ENCODE measurements at regions not wholly inside any gene's neighbourhood (a gene's known extent, or its start where the extent isn't known, plus 50 kb on each side); places are given as distances from the start of the nearest gene placed in this dataset.
"Not testable (repeated sequence)": the region's sequence is repeated elsewhere in the genome, so short reads cannot be mapped to it uniquely, and the experiment has no call there.

DNA sequence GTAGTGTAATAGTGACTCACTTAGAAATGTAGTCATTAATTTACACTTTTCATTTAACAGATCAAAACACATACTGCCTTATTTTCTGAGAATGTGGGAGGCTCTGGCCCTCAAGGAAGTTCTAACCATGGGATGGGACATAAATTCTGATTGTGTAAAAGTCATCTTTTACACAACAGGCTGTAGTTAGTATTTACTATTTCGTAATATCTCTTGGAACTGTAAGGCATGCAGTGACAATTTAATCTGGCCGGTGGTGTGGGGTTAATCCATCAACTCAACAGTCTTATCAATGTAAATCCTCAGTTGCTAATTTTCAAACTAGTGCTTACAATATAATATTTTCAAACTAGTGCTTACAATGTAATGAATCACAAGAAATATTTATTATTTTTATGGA, 1599.2 kb downstream of the EFNB2 start:
- Histone ChIP-seq H3K4me2 (ENCODE audit: unreplicated experiment) (no peak overlapping the region), H3K9me3 (ENCODE audit: low read depth) (no peaks in the 10 kb centered on the region), H3F3A (ENCODE audit: insufficient read depth) (no peaks in the 10 kb centered on the region), H4K20me1 (ENCODE audit: insufficient read depth) (no peaks in the 10 kb centered on the region), H3K36me3 (ENCODE audit: low read depth) (no peaks in the 10 kb centered on the region), H3K79me2 (ENCODE audit: insufficient read depth) (no peaks in the 10 kb centered on the region), H3K27me3 (replicated peaks; ENCODE audit: insufficient read depth) (no peaks in the 10 kb centered on the region), H3K27ac (no peak overlapping the region), H3K4me3 (no peak overlapping the region), H2AFZ (no peak overlapping the region), H3K9ac (no peak overlapping the region), H3K4me1 (ENCODE audit: insufficient read depth) (no peaks in the 10 kb centered on the region), H3K9me2 (ENCODE audit: insufficient read depth) (no peaks in the 10 kb centered on the region)
- in situ Hi-C loops (cut with MboI) = no loop called here
- WGBS, 2 experiments (ENCODE audit: low coverage in 1 of 2, low lambda C conversion rate in 2 of 2, missing lambda C conversion rate in 2 of 2) = 31 to 35% methylated on average over 2 of the region's 2 CpGs
- no peak for DNase-seq
- TF ChIP-seq EZH2phosphoT487 (IDR thresholded peaks at IDR 0.05; ENCODE audit: insufficient read depth, low read depth) (no peak), EZH2 (IDR thresholded peaks at IDR 0.05; ENCODE audit: insufficient read depth, poor library complexity, severe bottlenecking) (no peak)

DNA sequence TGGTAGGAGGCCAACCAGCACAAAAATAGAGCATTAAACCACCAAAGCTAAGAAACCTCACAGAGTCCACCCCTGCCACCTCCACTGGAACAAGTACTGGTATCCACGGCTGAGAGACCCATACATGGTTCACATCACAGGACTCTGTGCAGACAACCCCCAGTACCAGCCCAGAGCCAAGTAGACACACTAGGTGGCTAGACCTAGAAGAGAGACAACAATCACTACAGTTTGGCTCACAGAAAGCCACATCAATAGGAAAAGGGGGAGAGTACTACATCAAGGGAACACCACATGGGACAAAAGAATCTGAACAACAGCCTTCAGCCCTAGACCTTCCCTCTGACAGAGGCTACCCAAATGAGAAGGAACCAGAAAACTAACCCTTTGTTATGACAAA, 1614.9 kb downstream of the EFNB2 start:
- H3K9me3 ChIP-seq (ENCODE audit: low read depth); H3K4me2 ChIP-seq (ENCODE audit: unreplicated experiment); H2AFZ ChIP-seq; H3K27ac ChIP-seq; H3K27me3 ChIP-seq (replicated peaks; ENCODE audit: insufficient read depth); H3K9me2 ChIP-seq (ENCODE audit: insufficient read depth); H3K79me2 ChIP-seq (ENCODE audit: insufficient read depth); in situ Hi-C loops (cut with MboI); H3F3A ChIP-seq (ENCODE audit: insufficient read depth); H3K36me3 ChIP-seq (ENCODE audit: low read depth); H3K9ac ChIP-seq; H3K4me3 ChIP-seq; H4K20me1 ChIP-seq (ENCODE audit: insufficient read depth); H3K4me1 ChIP-seq (ENCODE audit: insufficient read depth); DNase-seq: not testable (repeated sequence)
- WGBS, 2 experiments (ENCODE audit: low coverage in 1 of 2, low lambda C conversion rate in 2 of 2, missing lambda C conversion rate in 2 of 2) = 50 to 69% methylated on average over 1 of the region's 1 CpG

GRCh38 chr13:104920091-104920490, 1615.4 kb downstream of the EFNB2 start:
- TF ChIP-seq EZH2 (IDR thresholded peaks at IDR 0.05; ENCODE audit: insufficient read depth, poor library complexity, severe bottlenecking) = no peak
- TF ChIP-seq EZH2phosphoT487 (IDR thresholded peaks at IDR 0.05; ENCODE audit: insufficient read depth, low read depth) = no peak
- Histone ChIP-seq H3K4me2 (ENCODE audit: unreplicated experiment) (no peak overlapping the region), H3K9ac (no peak overlapping the region), H2AFZ (no peak overlapping the region), H3K9me3 (ENCODE audit: low read depth) (no peaks in the 10 kb centered on the region), H3K4me3 (no peak overlapping the region), H4K20me1 (ENCODE audit: insufficient read depth) (no peaks in the 10 kb centered on the region), H3K36me3 (ENCODE audit: low read depth) (no peaks in the 10 kb centered on the region), H3F3A (ENCODE audit: insufficient read depth) (no peaks in the 10 kb centered on the region), H3K27me3 (replicated peaks; ENCODE audit: insufficient read depth) (no peaks in the 10 kb centered on the region), H3K79me2 (ENCODE audit: insufficient read depth) (no peaks in the 10 kb centered on the region), H3K9me2 (ENCODE audit: insufficient read depth) (no peaks in the 10 kb centered on the region), H3K4me1 (ENCODE audit: insufficient read depth) (no peaks in the 10 kb centered on the region), H3K27ac (no peak overlapping the region)
- WGBS, 2 experiments (ENCODE audit: low coverage in 1 of 2, low lambda C conversion rate in 2 of 2, missing lambda C conversion rate in 2 of 2) = 11 to 44% methylated on average over 4 of the region's 4 CpGs
- in situ Hi-C loops (cut with MboI) = no loop called here
- DNase-seq = no peak

DNA sequence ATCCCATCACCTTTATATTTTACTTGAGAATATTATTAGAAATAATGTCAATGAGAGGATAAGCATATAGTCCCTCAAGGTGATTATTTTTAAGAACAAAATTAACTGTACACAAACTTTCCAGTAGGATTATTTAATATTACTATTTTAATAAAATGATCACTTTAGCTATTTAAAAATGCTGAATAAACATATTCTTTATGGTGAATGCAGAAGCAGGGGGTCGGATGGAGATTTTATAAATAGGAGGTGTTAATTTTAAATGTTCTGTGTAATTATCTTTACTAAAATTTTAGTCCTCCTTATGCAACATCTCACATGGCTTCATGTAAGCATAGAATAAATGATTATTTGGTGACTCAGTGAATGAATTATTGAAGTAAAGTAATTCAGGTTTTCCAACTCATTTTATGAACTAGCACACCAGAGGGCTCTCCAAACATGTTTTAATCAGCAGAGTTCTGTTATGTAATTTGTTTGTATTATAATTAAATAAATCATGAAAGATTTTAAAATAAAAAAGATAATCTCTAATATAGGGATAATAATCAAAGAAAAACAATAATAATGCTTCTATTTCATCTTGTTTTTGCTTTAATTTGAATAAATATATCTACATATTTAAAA, 1635.2 kb downstream of the EFNB2 start:
- H3K9me2 ChIP-seq (ENCODE audit: insufficient read depth) = no peaks in the 10 kb centered on the region
- no peak overlapping the region for H3K9ac ChIP-seq
- no peaks in the 10 kb centered on the region for H3K79me2 ChIP-seq (ENCODE audit: insufficient read depth)
- no peaks in the 10 kb centered on the region for H3K27me3 ChIP-seq (replicated peaks; ENCODE audit: insufficient read depth)
- no peaks in the 10 kb centered on the region for H3K36me3 ChIP-seq (ENCODE audit: low read depth)
- no peak overlapping the region for H3K27ac ChIP-seq
- no peak for DNase-seq
- no peak overlapping the region for H2AFZ ChIP-seq
- no peaks in the 10 kb centered on the region for H4K20me1 ChIP-seq (ENCODE audit: insufficient read depth)
- H3K4me1 ChIP-seq (ENCODE audit: insufficient read depth) = no peaks in the 10 kb centered on the region
- TF ChIP-seq EZH2 (IDR thresholded peaks at IDR 0.05; ENCODE audit: insufficient read depth, poor library complexity, severe bottlenecking) = no peak
- no peaks in the 10 kb centered on the region for H3F3A ChIP-seq (ENCODE audit: insufficient read depth)
- H3K9me3 ChIP-seq (ENCODE audit: low read depth) = no peaks in the 10 kb centered on the region
- H3K4me2 ChIP-seq (ENCODE audit: unreplicated experiment) = no peak overlapping the region
- in situ Hi-C loops (cut with MboI) = no loop called here
- H3K4me3 ChIP-seq = no peak overlapping the region
- 4 to 12% methylated on average over 1 of the region's 1 CpG for WGBS, 2 experiments (ENCODE audit: low coverage in 1 of 2, low lambda C conversion rate in 2 of 2, missing lambda C conversion rate in 2 of 2)

DNA sequence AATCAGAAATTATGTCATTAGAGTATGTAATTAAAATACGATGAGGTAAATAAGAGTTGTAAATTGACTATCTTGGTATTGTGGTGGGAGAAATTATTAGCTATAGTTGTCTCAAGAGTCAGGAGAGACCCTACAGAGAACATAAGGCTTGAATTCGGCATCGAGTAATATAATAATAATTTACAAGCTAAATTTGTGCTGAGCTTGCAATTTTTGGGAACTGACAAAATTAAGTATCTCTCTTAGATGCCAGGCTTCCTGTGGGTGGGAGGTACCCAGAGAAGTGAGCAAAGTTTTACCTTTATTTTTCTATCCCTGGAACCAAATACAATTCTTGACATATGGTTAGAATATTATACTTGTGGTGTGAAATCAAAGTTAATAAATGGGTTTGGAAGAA, 1637.0 kb downstream of the EFNB2 start:
- Histone ChIP-seq H2AFZ (no peak overlapping the region), H3K4me1 (ENCODE audit: insufficient read depth) (no peaks in the 10 kb centered on the region), H3K36me3 (ENCODE audit: low read depth) (no peaks in the 10 kb centered on the region), H3K4me3 (no peak overlapping the region), H3K4me2 (ENCODE audit: unreplicated experiment) (no peak overlapping the region), H3K27me3 (replicated peaks; ENCODE audit: insufficient read depth) (no peaks in the 10 kb centered on the region), H3K9me3 (ENCODE audit: low read depth) (no peaks in the 10 kb centered on the region), H3K79me2 (ENCODE audit: insufficient read depth) (no peaks in the 10 kb centered on the region), H3K9me2 (ENCODE audit: insufficient read depth) (no peaks in the 10 kb centered on the region), H3K27ac (no peak overlapping the region), H3F3A (ENCODE audit: insufficient read depth) (no peaks in the 10 kb centered on the region), H4K20me1 (ENCODE audit: insufficient read depth) (no peaks in the 10 kb centered on the region), H3K9ac (no peak overlapping the region)
- WGBS, 2 experiments (ENCODE audit: low coverage in 1 of 2, low lambda C conversion rate in 2 of 2, missing lambda C conversion rate in 2 of 2) = 44% methylated on average over 3 of the region's 3 CpGs
- no peak for DNase-seq
- in situ Hi-C loops (cut with MboI) = no loop called here
- TF ChIP-seq EZH2phosphoT487 (IDR thresholded peaks at IDR 0.05; ENCODE audit: insufficient read depth, low read depth) (no peak), EZH2 (IDR thresholded peaks at IDR 0.05; ENCODE audit: insufficient read depth, poor library complexity, severe bottlenecking) (no peak)
